ENCODE measurements at regions not wholly inside any gene's neighbourhood (a gene's known extent, or its start where the extent isn't known, plus 50 kb on each side); places are given as distances from the start of the nearest gene placed in this dataset.
A peak's percentile ranks its signal among the peaks of the same experiment; 100 is the strongest.
"Not testable (repeated sequence)": the region's sequence is repeated elsewhere in the genome, so short reads cannot be mapped to it uniquely, and the experiment has no call there.

- H3K36me3 ChIP-seq (ENCODE audit: low read depth, low read length): no peaks in the 10 kb centered on the region
- peaks cover 10% of the 10 kb centered on the region for H3K4me1 ChIP-seq (ENCODE audit: insufficient read depth, low read length)
- no peaks in the 10 kb centered on the region for H3F3A ChIP-seq (ENCODE audit: low read length, unreplicated experiment)
- no peak overlapping the region for H3K27ac ChIP-seq (ENCODE audit: low read length)
- no peak overlapping the region for H3K4me3 ChIP-seq (ENCODE audit: low read length)
- H3K9me2 ChIP-seq (replicated peaks; ENCODE audit: low read length): no peaks in the 10 kb centered on the region
- 0 out of 2 replicates have a peak overlapping the region, but pooled peaks have one; percentile 30 for H3K4me2 ChIP-seq (ENCODE audit: low read length)
- intact Hi-C loops (cut with micrococcal nuclease): loop anchor here (1.0 to 10.0 kb wide), 8 partner anchors 97 to 449 kb away; partner anchors contain the start of gene MYO1B
- H3K79me2 ChIP-seq (ENCODE audit: low read length): no peaks in the 10 kb centered on the region
- ChIA-PET POLR2A (ENCODE audit: unreplicated experiment) (no interaction called here), CTCF (interaction anchor here (0.7 kb wide), 3 partner anchors 266 to 335 kb away, joined by 3 to 6 read pairs (median 5); no protein-coding TSS in a partner anchor)
- H3K9ac ChIP-seq (ENCODE audit: low read length): no peak overlapping the region
- DNase-seq (peak; percentile 70), ATAC-seq (peak; percentile 54)
- no peaks in the 10 kb centered on the region for H3K9me3 ChIP-seq (ENCODE audit: low read length)
- H3K27me3 ChIP-seq (ENCODE audit: low read length): no peaks in the 10 kb centered on the region
- no peak for TF ChIP-seq EZH2phosphoT487 (IDR thresholded peaks at IDR 0.05; ENCODE audit: borderline replicate concordance, low read length)
- TF ChIP-seq EZH2 (IDR thresholded peaks at IDR 0.05; ENCODE audit: low read length, unreplicated experiment): no peak
- peak; percentile 84 for TF ChIP-seq CTCF (conservative IDR thresholded peaks at IDR 0.05; ENCODE audit: low read depth, low read length)
- H2AFZ ChIP-seq (ENCODE audit: low read length): peak overlapping the region; percentile 48; the same call in 1 of the 2 replicates
- no TSS peak for BruUV-seq (replicated peaks)
- no peaks in the 10 kb centered on the region for H4K20me1 ChIP-seq (ENCODE audit: low read length)
These were observed 176.3 kb upstream of the NABP1 start for GRCh38 chr2:191501561-191502168.

GRCh38 chr2:191506515-191506914, 171.4 kb upstream of the NABP1 start:
- no peak overlapping the region for H3K9ac ChIP-seq (ENCODE audit: low read length)
- H3K27ac ChIP-seq (ENCODE audit: low read length): no peak overlapping the region
- ChIA-PET POLR2A (ENCODE audit: unreplicated experiment) (no interaction called here), CTCF (no interaction called here)
- intact Hi-C loops (cut with micrococcal nuclease): loop anchor here (10.0 kb wide), 1 partner anchor 132 kb away; no protein-coding TSS in a partner anchor
- no peaks in the 10 kb centered on the region for H3K9me2 ChIP-seq (replicated peaks; ENCODE audit: low read length)
- H3K4me1 ChIP-seq (ENCODE audit: insufficient read depth, low read length): no peaks in the 10 kb centered on the region; the same call in 1 of the 2 replicates
- TF ChIP-seq CTCF (conservative IDR thresholded peaks at IDR 0.05; ENCODE audit: low read depth, low read length): no peak
- no peak for TF ChIP-seq EZH2 (IDR thresholded peaks at IDR 0.05; ENCODE audit: low read length, unreplicated experiment)
- no peak for TF ChIP-seq EZH2phosphoT487 (IDR thresholded peaks at IDR 0.05; ENCODE audit: borderline replicate concordance, low read length)
- H3K4me2 ChIP-seq (ENCODE audit: low read length): no peak overlapping the region
- no peaks in the 10 kb centered on the region for H4K20me1 ChIP-seq (ENCODE audit: low read length)
- H2AFZ ChIP-seq (ENCODE audit: low read length): no peak overlapping the region
- H3K79me2 ChIP-seq (ENCODE audit: low read length): no peaks in the 10 kb centered on the region
- ATAC-seq: no peak
- DNase-seq: no peak
- BruUV-seq (replicated peaks): no TSS peak
- H3K9me3 ChIP-seq (ENCODE audit: low read length): 0 out of 2 replicates have a peak, but pooled peaks cover 4% of the 10 kb centered on the region
- H3K27me3 ChIP-seq (ENCODE audit: low read length): no peaks in the 10 kb centered on the region
- H3K4me3 ChIP-seq (ENCODE audit: low read length): no peak overlapping the region
- H3F3A ChIP-seq (ENCODE audit: low read length, unreplicated experiment): no peaks in the 10 kb centered on the region
- no peaks in the 10 kb centered on the region for H3K36me3 ChIP-seq (ENCODE audit: low read depth, low read length)

- DNase-seq; H3K27me3 ChIP-seq (ENCODE audit: low read length); H3K4me2 ChIP-seq (ENCODE audit: low read length); H3K27ac ChIP-seq (ENCODE audit: low read length); ATAC-seq; H3K36me3 ChIP-seq (ENCODE audit: low read depth, low read length); H3K79me2 ChIP-seq (ENCODE audit: low read length); H3K4me3 ChIP-seq (ENCODE audit: low read length); POLR2A ChIA-PET (ENCODE audit: unreplicated experiment); H3K9me3 ChIP-seq (ENCODE audit: low read length); H3F3A ChIP-seq (ENCODE audit: low read length, unreplicated experiment); CTCF ChIA-PET; H4K20me1 ChIP-seq (ENCODE audit: low read length); H3K9me2 ChIP-seq (replicated peaks; ENCODE audit: low read length); H3K9ac ChIP-seq (ENCODE audit: low read length); BruUV-seq (replicated peaks); H2AFZ ChIP-seq (ENCODE audit: low read length); H3K4me1 ChIP-seq (ENCODE audit: insufficient read depth, low read length): not testable (repeated sequence)
- intact Hi-C loops (cut with micrococcal nuclease): loop anchor here (10.0 kb wide), 1 partner anchor 133 kb away; no protein-coding TSS in a partner anchor
These were observed 170.6 kb upstream of the NABP1 start for GRCh38 chr2:191507252-191507853.
